Ovary (tissue), 3 donors: ENCODE measurements at regions not wholly inside any gene's neighbourhood (a gene's known extent, or its start where the extent isn't known, plus 50 kb on each side); places are given as distances from the start of the nearest gene placed in this dataset.
"Not testable (repeated sequence)": the region's sequence is repeated elsewhere in the genome, so short reads cannot be mapped to it uniquely, and the experiment has no call there.

Experiments
- EP300 ChIP-seq: sonication (generic); formaldehyde crosslinking; IDR thresholded peaks from one replicate; pipeline ENCODE4 v1.6.1; 2017; ENCODE audit warnings: antibody characterized with exemption
- POLR2A ChIP-seq: fragments of 450-650 bp; IDR thresholded peaks from one replicate; pipeline ENCODE4 v1.6.1; 2017; ENCODE audit warnings: antibody characterized with exemption, mild to moderate bottlenecking, moderate library complexity
- TF ChIP-seq, protein P1 (sequence below), 3 donors: fragments of 450-650 bp in 2 of 3; fragments of 200-600 bp in 1 of 3; IDR thresholded peaks; one replicate each; pipeline versions ENCODE4 v1.5.1 to v1.8.0; 2016 to 2022; ENCODE audit warnings: antibody characterized with exemption in 3 of 3, mild to moderate bottlenecking in 1 of 3
- donor health status: DM: no; HTN: no; CAD: no.

DNA sequence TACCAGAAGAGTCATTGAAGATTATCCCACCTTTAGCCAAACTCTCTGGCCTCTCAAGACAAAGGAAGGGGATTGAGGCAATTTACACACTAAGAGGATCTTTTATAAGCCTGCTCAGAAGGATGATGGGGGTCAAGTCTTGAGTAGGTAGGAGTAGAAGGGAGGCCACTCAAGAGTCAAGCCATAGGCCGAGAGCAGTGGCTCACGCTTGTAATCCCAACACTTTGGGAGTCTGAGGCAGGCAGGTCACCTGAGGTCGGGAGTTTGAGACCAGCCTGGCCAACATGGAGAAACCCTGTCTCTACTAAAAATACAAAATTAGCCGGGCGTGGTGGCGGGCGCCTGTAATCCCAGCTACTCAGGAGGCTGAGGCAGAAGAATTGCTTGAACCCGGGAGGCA is 58.0 kb upstream of the SOX13 start:
- TF ChIP-seq EP300, POLR2A: not testable (repeated sequence)
- TF ChIP-seq, protein P1, sequence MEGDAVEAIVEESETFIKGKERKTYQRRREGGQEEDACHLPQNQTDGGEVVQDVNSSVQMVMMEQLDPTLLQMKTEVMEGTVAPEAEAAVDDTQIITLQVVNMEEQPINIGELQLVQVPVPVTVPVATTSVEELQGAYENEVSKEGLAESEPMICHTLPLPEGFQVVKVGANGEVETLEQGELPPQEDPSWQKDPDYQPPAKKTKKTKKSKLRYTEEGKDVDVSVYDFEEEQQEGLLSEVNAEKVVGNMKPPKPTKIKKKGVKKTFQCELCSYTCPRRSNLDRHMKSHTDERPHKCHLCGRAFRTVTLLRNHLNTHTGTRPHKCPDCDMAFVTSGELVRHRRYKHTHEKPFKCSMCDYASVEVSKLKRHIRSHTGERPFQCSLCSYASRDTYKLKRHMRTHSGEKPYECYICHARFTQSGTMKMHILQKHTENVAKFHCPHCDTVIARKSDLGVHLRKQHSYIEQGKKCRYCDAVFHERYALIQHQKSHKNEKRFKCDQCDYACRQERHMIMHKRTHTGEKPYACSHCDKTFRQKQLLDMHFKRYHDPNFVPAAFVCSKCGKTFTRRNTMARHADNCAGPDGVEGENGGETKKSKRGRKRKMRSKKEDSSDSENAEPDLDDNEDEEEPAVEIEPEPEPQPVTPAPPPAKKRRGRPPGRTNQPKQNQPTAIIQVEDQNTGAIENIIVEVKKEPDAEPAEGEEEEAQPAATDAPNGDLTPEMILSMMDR (IDR thresholded peaks at IDR 0.05), result not testable (repeated sequence)
